HG02870 (cell line): ENCODE measurements at regions not wholly inside any gene's neighbourhood (a gene's known extent, or its start where the extent isn't known, plus 50 kb on each side); places are given as distances from the start of the nearest gene placed in this dataset.
"Not testable (repeated sequence)": the region's sequence is repeated elsewhere in the genome, so short reads cannot be mapped to it uniquely, and the experiment has no call there.

Source experiments
- ATAC-seq: cut with Tn5 transposase; IDR thresholded peaks from one replicate; pipeline ENCODE4 v1.9.1; 2021; ENCODE audit warnings: mild to moderate bottlenecking, moderate library complexity; ENCODE audit not compliant: unreplicated experiment

- no peak for ATAC-seq
Observed at GRCh38 chr13:38160131-38160530, 189.5 kb upstream of the UFM1 start.

DNA sequence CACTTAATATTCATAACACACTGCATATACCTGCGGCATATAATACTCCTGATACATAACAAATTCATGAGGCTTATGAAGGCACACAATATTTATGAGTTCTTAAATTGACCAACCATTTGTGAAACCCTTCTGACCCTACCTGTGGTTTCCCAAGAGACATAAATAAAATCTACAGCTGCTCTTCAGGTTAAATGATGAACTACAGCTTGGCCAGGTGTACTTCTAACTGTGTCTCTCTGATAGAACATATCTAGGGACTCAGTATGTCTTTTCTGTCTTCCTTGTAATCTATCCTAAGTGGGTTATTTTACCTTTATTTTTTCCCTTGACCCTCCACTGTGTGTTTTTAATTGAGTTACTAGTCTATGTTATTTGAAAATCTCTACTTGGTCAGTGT, 189.9 kb upstream of the UFM1 start:
- no peak for ATAC-seq

GRCh38 chr13:38147050-38147449, 202.6 kb upstream of the UFM1 start:
- no peak for ATAC-seq

- ATAC-seq = no peak
Observed at GRCh38 chr13:38141792-38142191, 207.9 kb upstream of the UFM1 start.

DNA sequence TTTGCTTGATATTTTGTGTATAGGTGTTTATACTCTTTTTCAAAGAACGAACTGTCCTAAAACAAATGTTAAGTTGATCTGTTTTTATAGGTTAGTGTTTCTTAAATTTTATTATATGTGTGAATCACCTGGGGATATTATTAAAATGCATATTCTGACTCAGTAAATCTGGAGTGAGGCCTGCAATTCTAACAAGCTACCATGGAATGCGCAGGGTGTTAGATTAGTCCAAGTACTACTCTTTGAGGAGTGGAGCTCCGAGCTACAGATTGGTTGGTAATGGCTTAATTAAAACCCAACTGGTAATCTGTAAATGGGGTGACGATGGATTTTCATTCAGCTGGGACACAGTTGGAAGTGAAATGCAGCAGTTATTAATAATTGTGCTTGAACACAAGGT, 214.1 kb upstream of the UFM1 start:
- no peak for ATAC-seq

GRCh38 chr13:38121267-38121666, 228.4 kb upstream of the UFM1 start:
- ATAC-seq = no peak

DNA sequence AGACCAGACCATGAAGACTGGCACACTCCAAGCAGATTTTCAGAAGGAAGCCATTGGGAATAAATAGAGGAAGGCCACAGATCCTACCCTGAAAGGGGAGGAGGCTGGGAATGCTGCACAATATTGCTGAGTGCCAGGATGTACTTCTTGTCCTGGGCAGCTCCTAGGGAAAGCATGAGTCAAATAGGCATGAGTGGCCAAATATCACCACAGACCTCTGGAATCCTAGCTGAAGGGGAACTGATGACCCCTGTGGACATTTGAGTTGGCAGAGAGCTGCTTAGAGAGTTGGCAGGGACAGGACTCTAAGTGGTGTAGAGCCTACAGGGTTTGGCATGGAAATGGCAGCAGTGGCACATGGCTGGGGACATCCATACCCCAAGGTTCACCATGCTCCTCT, 234.3 kb upstream of the TRPC4 start:
- no peak for ATAC-seq

- no peak for ATAC-seq
Observed at GRCh38 chr13:38099751-38100150, 230.2 kb upstream of the TRPC4 start.

GRCh38 chr13:38093425-38093824, 223.9 kb upstream of the TRPC4 start:
- no peak for ATAC-seq

DNA sequence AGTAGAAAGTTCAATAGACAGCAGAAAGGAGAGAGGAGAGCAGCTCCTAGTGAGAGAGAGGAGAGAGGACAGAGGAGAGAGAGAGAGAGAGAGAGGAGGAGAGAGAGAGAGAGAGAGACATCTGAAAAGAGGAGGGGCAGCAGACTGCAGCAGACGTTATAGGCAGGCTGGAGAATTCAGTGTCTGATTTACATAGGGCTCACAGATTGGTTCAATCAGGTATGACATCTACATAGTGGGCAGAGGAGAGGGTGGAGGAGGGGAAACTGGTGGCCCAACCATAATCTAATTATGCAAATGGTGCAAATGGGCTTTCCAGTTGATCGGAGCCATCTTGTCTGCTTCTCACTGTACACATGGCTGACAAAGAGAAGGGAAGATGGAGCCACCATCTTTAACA, 221.3 kb upstream of the TRPC4 start:
- no peak for ATAC-seq

- ATAC-seq = no peak
Observed at GRCh38 chr13:38086721-38087120, 217.1 kb upstream of the TRPC4 start.

- ATAC-seq = no peak
Observed at GRCh38 chr13:38086013-38086412, 216.4 kb upstream of the TRPC4 start.

- no peak for ATAC-seq
Observed at GRCh38 chr13:38073931-38074330, 204.4 kb upstream of the TRPC4 start.

DNA sequence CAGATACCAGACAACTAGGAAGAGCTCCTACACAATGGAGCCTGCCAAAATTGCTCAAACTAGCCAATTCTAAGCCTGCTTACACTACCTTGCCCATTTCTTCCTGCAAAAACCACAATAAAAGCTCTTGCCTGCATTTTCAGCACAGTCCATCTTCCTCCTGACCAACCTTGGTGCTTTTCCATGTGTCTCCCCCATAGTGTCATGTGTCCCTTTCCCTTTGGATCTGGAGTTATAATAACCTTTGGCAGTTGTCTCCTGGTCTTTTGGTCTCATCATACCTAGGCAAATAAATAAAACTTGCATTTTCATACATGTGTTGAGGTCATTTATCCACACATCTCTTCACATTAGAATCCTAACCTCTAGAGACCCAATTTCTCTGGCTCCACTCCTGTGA, 203.1 kb upstream of the TRPC4 start:
- ATAC-seq = no peak

DNA sequence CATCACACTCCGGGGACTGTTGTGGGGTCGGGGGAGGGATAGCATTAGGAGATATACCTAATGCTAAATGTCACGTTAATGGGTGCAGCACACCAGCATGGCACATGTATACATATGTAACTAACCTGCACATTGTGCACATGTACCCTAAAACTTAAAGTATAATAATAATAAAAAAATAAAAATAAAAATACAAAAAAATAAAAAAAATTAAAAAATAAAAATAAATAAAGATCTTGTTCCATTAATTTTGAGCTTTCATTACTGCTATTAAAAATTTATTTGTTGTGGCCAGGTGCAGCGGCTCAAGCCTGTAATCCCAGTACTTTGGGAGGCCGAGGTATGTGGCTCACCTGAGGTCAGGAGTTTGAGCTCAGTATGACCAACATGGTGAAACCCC, 201.8 kb upstream of the TRPC4 start:
- ATAC-seq = not testable (repeated sequence)

DNA sequence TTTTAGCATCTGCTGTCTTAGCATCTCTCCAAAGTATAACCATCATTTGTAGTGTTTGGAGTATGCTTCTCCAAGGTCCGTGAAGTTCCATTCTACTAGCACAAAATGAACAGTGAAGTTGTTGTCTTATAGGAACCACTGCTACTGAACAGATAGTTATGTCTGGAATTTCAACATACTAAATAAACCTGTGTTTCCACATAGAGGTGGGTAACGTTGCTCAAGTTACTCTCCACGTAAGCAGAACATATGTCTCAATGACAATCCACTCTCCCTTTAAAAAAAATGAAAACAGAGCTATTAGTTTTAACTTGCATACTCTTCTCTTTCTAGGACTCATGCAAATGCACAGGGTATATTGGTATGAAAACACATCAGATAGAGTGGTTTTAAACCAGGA, 184.3 kb upstream of the TRPC4 start:
- no peak for ATAC-seq

- no peak for ATAC-seq
Observed at GRCh38 chr13:38046049-38046376, 176.4 kb upstream of the TRPC4 start.

DNA sequence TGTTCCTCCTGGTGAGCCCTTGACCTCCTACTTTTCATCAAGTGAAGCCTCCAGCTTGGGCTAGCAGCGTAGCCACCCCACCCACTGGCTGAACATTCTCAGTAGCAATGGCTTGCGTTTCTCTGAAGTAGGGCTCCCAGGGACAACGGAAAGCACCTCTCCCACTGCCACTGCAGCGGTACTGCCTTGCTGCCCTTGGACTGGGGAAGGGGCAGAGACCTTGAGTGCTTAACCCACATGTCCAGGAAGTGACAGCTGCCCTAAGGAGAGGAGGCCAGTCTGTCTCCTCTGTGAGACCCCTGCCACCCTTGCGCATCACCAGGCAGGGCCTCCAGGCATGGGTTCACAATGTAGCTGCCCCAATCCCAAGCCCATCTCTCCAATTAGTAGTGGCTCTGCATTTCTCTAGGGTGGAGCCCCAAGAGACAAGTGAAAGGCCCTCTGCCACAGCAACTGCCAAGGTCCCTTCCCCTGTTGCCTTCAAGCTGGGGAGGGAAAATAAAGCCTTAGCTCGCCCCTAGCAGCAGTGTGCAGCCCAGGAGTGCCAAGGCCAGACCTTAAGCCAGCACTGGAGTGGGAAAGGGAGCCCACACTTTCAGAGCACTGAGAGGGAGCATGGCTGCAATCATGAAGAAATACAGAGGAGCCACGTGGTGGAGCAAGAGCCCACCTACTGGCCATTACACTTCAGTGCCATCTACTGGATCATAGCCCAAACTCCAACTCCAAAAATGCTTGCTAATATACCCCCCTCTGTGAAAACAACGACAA, 175.9 kb upstream of the TRPC4 start:
- ATAC-seq = peak; percentile 82

DNA sequence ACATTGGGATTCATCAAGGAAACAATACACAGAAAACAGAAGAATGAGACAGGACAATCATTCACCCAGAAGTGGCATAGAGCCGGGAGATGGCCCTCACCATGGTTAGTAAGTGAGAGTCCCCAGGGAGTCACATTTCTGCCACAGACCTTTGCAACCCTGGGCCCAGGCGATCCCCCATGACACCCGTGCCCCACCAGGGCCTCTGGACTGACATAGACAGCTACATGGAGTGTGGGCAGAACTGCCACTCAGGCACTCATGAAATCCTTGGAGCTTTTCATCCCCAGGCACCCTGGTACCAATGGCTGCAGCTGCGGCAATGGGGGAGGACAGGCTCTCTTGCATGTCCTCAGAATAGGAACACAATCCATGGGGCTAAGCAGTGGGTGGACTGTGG, 174.5 kb upstream of the TRPC4 start:
- ATAC-seq = no peak

GRCh38 chr13:38042771-38043170, 173.2 kb upstream of the TRPC4 start:
- ATAC-seq = no peak

GRCh38 chr13:38024431-38024830, 154.9 kb upstream of the TRPC4 start:
- ATAC-seq = no peak

GRCh38 chr13:38017320-38017719, 147.7 kb upstream of the TRPC4 start:
- no peak for ATAC-seq

GRCh38 chr13:38013676-38014075, 144.1 kb upstream of the TRPC4 start:
- no peak for ATAC-seq
